SK-N-SH (cell line): ENCODE measurements at regions not wholly inside any gene's neighbourhood (a gene's known extent, or its start where the extent isn't known, plus 50 kb on each side); places are given as distances from the start of the nearest gene placed in this dataset.

Experiments used
- CTCF ChIA-PET: fragments of 300-600, 350-600 bp; formaldehyde crosslinking; extraction: SDS; loops from one replicate; lab custom pipeline; 2021; lab: Yijun Ruan, JAX
- POLR2A ChIA-PET: fragments of 350-600 bp; sonication (Branson Sonifier 250); formaldehyde crosslinking; extraction: SDS; loops from one replicate; lab custom pipeline; 2020; ENCODE audit warnings: antibody characterized with exemption, inconsistent platforms; lab: Yijun Ruan, JAX
- DNase-seq: peaks from one replicate; pipeline ENCODE4 v3.0.0; 2012
- H2AFZ ChIP-seq: fragments of 200-600 bp; sonication (generic); 2 replicates; pipeline ENCODE4 v1.8.1; 2016; ENCODE audit warnings: antibody characterized with exemption, mild to moderate bottlenecking, low read depth
- H3F3A ChIP-seq: fragments of 200-600 bp; sonication (generic); replicated peaks from 2 replicates; pipeline ENCODE3; 2016; ENCODE audit warnings: antibody characterized with exemption, mild to moderate bottlenecking; ENCODE audit not compliant: insufficient read depth
- H3K27ac ChIP-seq, 2 experiments: fragments of 200-500 bp in 1 of 2; fragments of 200-600 bp in 1 of 2; sonication (Bioruptor generic) in 1 of 2; sonication (generic), shearing (Covaris generic) in 1 of 2; 2 replicates each; pipeline versions ENCODE4 v1.5.1 to v1.6.1; 2014 to 2016; ENCODE audit warnings: low read depth in 2 of 2, inconsistent platforms in 1 of 2, low read length in 1 of 2, mild to moderate bottlenecking in 1 of 2, mixed read lengths in 1 of 2
- H3K27me3 ChIP-seq: fragments of 200-600 bp; sonication (generic), shearing (Covaris generic); 2 replicates; pipeline ENCODE4 v1.6.1; 2016; ENCODE audit warnings: mixed run types; ENCODE audit not compliant: insufficient read depth
- H3K36me3 ChIP-seq, 2 experiments: fragments of 200-500 bp in 1 of 2; fragments of 200-600 bp in 1 of 2; sonication (Bioruptor generic) in 1 of 2; sonication (generic) in 1 of 2; replicated peaks in 1 of 2; 2 replicates each; pipeline versions ENCODE3 to v1.5.1; 2014 to 2016; ENCODE audit warnings: low read length in 1 of 2, mild to moderate bottlenecking in 1 of 2; ENCODE audit not compliant: insufficient read depth in 2 of 2, control insufficient read depth in 1 of 2
- H3K4me1 ChIP-seq, 2 experiments: fragments of 200-500 bp in 1 of 2; fragments of 200-600 bp in 1 of 2; sonication (Bioruptor generic) in 1 of 2; sonication (generic), shearing (Covaris generic) in 1 of 2; 2 replicates each; pipeline versions ENCODE4 v1.5.1 to v1.6.1; 2014 to 2016; ENCODE audit warnings: low read depth in 1 of 2, low read length in 1 of 2, mixed run types in 1 of 2; ENCODE audit not compliant: insufficient read depth in 2 of 2, control insufficient read depth in 1 of 2
- H3K4me2 ChIP-seq: fragments of 200-600 bp; sonication (generic), shearing (Covaris generic); 2 replicates; pipeline ENCODE4 v1.6.1; 2017; ENCODE audit warnings: mixed run types
- H3K4me3 ChIP-seq, 2 experiments: fragments of 200-500 bp in 1 of 2; fragments of 200-600 bp in 1 of 2; sonication (Bioruptor generic) in 1 of 2; sonication (generic), shearing (Covaris generic) in 1 of 2; 2 replicates each; pipeline versions ENCODE4 v1.5.1 to v1.8.1; 2014 to 2016; ENCODE audit warnings: low read depth in 2 of 2, inconsistent platforms in 1 of 2, low read length in 1 of 2, mild to moderate bottlenecking in 1 of 2, mixed read lengths in 1 of 2, moderate library complexity in 1 of 2
- H3K79me2 ChIP-seq: fragments of 200-600 bp; sonication (generic); 2 replicates; pipeline ENCODE4 v1.8.1; 2017; ENCODE audit warnings: mild to moderate bottlenecking; ENCODE audit not compliant: insufficient read depth
- H3K9ac ChIP-seq: fragments of 200-600 bp; sonication (generic); 2 replicates; pipeline ENCODE4 v1.6.1; 2017; ENCODE audit warnings: mixed run types
- H3K9me2 ChIP-seq: fragments of 200-600 bp; sonication (generic); 2 replicates; pipeline ENCODE4 v1.6.1; 2017; ENCODE audit warnings: mixed run types
- H3K9me3 ChIP-seq: fragments of 200-600 bp; sonication (generic); 2 replicates; pipeline ENCODE4 v1.6.1; 2017; ENCODE audit warnings: mixed run types, mild to moderate bottlenecking, moderate library complexity
- H4K20me1 ChIP-seq: fragments of 200-600 bp; sonication (generic); 2 replicates; pipeline ENCODE4 v1.6.1; 2017; ENCODE audit warnings: mild to moderate bottlenecking, mixed run types; ENCODE audit not compliant: insufficient read depth
- CHD2 ChIP-seq: fragments of 150-350 bp; IDR thresholded peaks from 2 replicates; pipeline ENCODE4 v1.6.1; 2018; ENCODE audit warnings: low read length; ENCODE audit not compliant: partially characterized antibody
- ELF1 ChIP-seq: IDR thresholded peaks from 2 replicates; pipeline ENCODE4 v1.4.0; 2012
- EP300 ChIP-seq, 2 experiments: IDR thresholded peaks; 2 replicates each; pipeline versions ENCODE4 v1.4.0 to v1.6.1; 2012; ENCODE audit warnings: borderline replicate concordance in 1 of 2, low read depth in 1 of 2, low read length in 1 of 2
- FOXJ3 ChIP-seq: sonication (generic); formaldehyde crosslinking; IDR thresholded peaks from 2 replicates; pipeline ENCODE4 v1.5.1; 2020; ENCODE audit warnings: mild to moderate bottlenecking, missing genetic modification reagents
- GATA2 ChIP-seq: sonication (generic); formaldehyde crosslinking; IDR thresholded peaks from 2 replicates; pipeline ENCODE4 v1.5.0; 2020; ENCODE audit warnings: mild to moderate bottlenecking, missing genetic modification reagents
- JUND ChIP-seq: IDR thresholded peaks from 2 replicates; pipeline ENCODE4 v1.4.0; 2012
- MEF2A ChIP-seq: IDR thresholded peaks from 2 replicates; pipeline ENCODE4 v1.4.0; 2012; ENCODE audit warnings: low read depth, borderline replicate concordance
- MXI1 ChIP-seq: IDR thresholded peaks from 2 replicates; pipeline ENCODE4 v1.6.1; 2012; ENCODE audit warnings: mild to moderate bottlenecking, low read depth, low read length, improper control_type of control experiment
- NFIC ChIP-seq: IDR thresholded peaks from 2 replicates; pipeline ENCODE4 v1.4.0; 2012; ENCODE audit warnings: borderline replicate concordance
- POLR2AphosphoS5 ChIP-seq: IDR thresholded peaks from 2 replicates; pipeline ENCODE4 v1.6.1; 2012; ENCODE audit warnings: low read depth, low read length
- RAD21 ChIP-seq: IDR thresholded peaks from 2 replicates; pipeline ENCODE4 v1.6.1; 2012; ENCODE audit warnings: mild to moderate bottlenecking, low read length
- RCOR1 ChIP-seq: fragments of 150-350 bp; IDR thresholded peaks from 2 replicates; pipeline ENCODE4 v1.6.1; 2017; ENCODE audit warnings: antibody characterized with exemption, low read length
- RXRA ChIP-seq: IDR thresholded peaks from 2 replicates; pipeline ENCODE4 v1.4.0; 2012; ENCODE audit warnings: low read depth, mild to moderate bottlenecking, borderline replicate concordance
- TCF12 ChIP-seq: IDR thresholded peaks from 2 replicates; pipeline ENCODE4 v1.4.0; 2012
- TEAD4 ChIP-seq: IDR thresholded peaks from 2 replicates; pipeline ENCODE4 v1.4.0; 2012; ENCODE audit warnings: mild to moderate bottlenecking, borderline replicate concordance; ENCODE audit not compliant: insufficient read depth
- YY1 ChIP-seq: IDR thresholded peaks from 2 replicates; pipeline ENCODE4 v1.4.0; 2012; ENCODE audit warnings: low read depth, mild to moderate bottlenecking
- WGBS: methylation state at CpG from one replicate; pipeline ENCODE4 v1.1.6; 2017; ENCODE audit warnings: low lambda C conversion rate; 5-methylcytosine and 5-hydroxymethylcytosine counted together
- TF ChIP-seq, protein P1 (sequence below): IDR thresholded peaks from 2 replicates; pipeline ENCODE4 v1.4.0; 2012; ENCODE audit warnings: low read depth
- TF ChIP-seq, protein P2 (sequence below): fragments of 150-350 bp; IDR thresholded peaks from 2 replicates; pipeline ENCODE4 v1.6.1; 2017; ENCODE audit warnings: antibody characterized with exemption, low read length, low read depth, borderline replicate concordance
- TF ChIP-seq, protein P3 (sequence below): fragments of 150-350 bp; IDR thresholded peaks from 2 replicates; pipeline ENCODE4 v1.6.1; 2016; ENCODE audit warnings: mild to moderate bottlenecking, low read depth, low read length

DNA sequence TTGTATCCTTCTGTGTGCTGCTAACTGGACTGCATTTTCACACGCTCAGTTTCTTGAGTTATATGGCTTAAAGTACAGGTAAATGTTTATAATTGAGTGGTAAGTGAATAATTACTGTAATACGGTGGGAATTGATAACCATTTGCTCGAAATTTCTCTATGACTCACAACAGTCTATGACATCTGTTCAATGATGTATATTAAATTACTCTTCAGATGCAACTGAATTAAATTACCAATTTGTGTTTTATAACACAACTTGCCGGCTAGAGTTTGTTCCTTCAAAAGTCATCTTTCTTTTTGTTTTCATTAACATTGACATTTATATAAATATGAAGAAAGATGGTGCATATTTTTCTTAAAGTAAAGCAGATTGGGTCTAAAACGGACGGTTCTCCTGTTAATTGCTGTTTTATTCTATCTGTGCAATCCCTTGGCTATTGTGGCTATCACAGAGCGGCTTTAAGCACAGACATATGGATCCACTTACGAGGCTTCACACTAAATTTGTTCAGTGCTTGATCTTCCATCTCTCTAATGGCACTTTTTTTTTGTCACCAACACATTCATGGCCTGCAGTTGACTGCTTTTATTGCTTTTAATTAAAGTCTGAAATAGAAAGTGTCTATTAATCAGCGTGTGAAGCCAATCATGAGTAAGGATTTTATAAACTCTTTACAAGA lies 1291.6 kb upstream of the SLC10A2 start:
- Histone ChIP-seq H3K9ac (no peak overlapping the region), H3K27ac (peak overlapping the region; percentile 15 to 92; a peak in 3 of 4 replicates), H3K4me3 (no peak overlapping the region), H3K4me2 (no peak overlapping the region), H4K20me1 (no peaks in the 10 kb centered on the region), H2AFZ (no peak overlapping the region)
- POLR2A ChIA-PET = no interaction called here
- peak; percentile 23 for DNase-seq
- TF ChIP-seq, protein P1, sequence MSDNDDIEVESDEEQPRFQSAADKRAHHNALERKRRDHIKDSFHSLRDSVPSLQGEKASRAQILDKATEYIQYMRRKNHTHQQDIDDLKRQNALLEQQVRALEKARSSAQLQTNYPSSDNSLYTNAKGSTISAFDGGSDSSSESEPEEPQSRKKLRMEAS = no peak
- TF ChIP-seq EP300 (IDR thresholded peaks at IDR 0.05; ENCODE audit: borderline replicate concordance in 1 of 2, low read depth in 1 of 2, low read length in 1 of 2) = peak in 1 of 2 experiments; percentile 44; a peak in 1 of 4 replicates
- TF ChIP-seq, protein P2, sequence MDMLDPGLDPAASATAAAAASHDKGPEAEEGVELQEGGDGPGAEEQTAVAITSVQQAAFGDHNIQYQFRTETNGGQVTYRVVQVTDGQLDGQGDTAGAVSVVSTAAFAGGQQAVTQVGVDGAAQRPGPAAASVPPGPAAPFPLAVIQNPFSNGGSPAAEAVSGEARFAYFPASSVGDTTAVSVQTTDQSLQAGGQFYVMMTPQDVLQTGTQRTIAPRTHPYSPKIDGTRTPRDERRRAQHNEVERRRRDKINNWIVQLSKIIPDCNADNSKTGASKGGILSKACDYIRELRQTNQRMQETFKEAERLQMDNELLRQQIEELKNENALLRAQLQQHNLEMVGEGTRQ = no peak
- TF ChIP-seq YY1 = no peak
- TF ChIP-seq MXI1 = no peak; the same call in 1 of the 2 replicates
- TF ChIP-seq RCOR1 = peak; percentile 45; the same call in 1 of the 2 replicates
- 0 out of 2 replicates have a peak, but pooled peaks have one; percentile 16 for TF ChIP-seq GATA2
- TF ChIP-seq, all 33 proteins: peak for 3
- WGBS = 8% methylated on average over 9 of the region's 9 CpGs
- CTCF ChIA-PET = no interaction called here
- peaks cover 0 to 9% of the 10 kb centered on the region in 2 experiments; a peak in 2 of 4 replicates for H3K4me1 ChIP-seq
- H3K9me2 ChIP-seq = no peaks in the 10 kb centered on the region
- H3K79me2 ChIP-seq = no peaks in the 10 kb centered on the region
- H3K27me3 ChIP-seq = no peaks in the 10 kb centered on the region
- no peaks in the 10 kb centered on the region for H3K36me3 ChIP-seq
- no peaks in the 10 kb centered on the region for H3K9me3 ChIP-seq
- no peaks in the 10 kb centered on the region for H3F3A ChIP-seq

DNA sequence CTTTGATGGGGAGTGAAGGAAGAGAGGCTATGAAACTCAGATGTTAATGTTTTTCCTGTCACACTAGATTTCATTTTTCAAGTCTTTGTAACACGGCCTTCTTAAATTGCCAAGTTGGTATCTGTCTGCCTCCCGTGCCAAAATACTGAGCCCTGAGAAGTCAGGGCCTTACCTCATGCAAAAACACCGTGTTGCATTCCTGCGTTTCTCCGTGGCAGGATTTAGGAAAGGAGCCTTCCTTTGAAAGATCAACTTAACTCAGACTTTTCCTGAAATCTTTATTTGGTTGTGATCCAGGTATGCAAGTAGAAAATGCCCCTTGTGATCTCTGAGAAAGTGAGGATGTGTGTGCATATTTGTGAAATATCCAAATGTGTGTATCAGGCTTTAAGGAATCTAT lies 1291.0 kb upstream of the SLC10A2 start:
- peak; percentile 10 for DNase-seq
- H3K4me2 ChIP-seq = no peak overlapping the region
- no peaks in the 10 kb centered on the region for H3K9me2 ChIP-seq
- no peaks in the 10 kb centered on the region for H3K27me3 ChIP-seq
- 13% methylated on average over 5 of the region's 5 CpGs for WGBS
- TF ChIP-seq TEAD4 (no peak), RXRA (no peak), TCF12 (no peak), CHD2 (no peak), FOXJ3 (CRISPR knock-in tag) (no peak), JUND (no peak), MEF2A (no peak), POLR2AphosphoS5 (no peak), ELF1 (no peak), MXI1 (no peak), NFIC (no peak), YY1 (no peak), RAD21 (no peak)
- TF ChIP-seq, protein P2 = no peak
- TF ChIP-seq, protein P3, sequence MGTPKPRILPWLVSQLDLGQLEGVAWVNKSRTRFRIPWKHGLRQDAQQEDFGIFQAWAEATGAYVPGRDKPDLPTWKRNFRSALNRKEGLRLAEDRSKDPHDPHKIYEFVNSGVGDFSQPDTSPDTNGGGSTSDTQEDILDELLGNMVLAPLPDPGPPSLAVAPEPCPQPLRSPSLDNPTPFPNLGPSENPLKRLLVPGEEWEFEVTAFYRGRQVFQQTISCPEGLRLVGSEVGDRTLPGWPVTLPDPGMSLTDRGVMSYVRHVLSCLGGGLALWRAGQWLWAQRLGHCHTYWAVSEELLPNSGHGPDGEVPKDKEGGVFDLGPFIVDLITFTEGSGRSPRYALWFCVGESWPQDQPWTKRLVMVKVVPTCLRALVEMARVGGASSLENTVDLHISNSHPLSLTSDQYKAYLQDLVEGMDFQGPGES = no peak
- TF ChIP-seq, all 33 proteins: peak for 0
- Histone ChIP-seq H3K4me1 (peaks cover 0 to 9% of the 10 kb centered on the region in 2 experiments; a peak in 2 of 4 replicates), H3K79me2 (no peaks in the 10 kb centered on the region), H3K27ac (peak overlapping the region; percentile 15 to 92; a peak in 3 of 4 replicates), H3K9ac (no peak overlapping the region), H3K9me3 (no peaks in the 10 kb centered on the region), H4K20me1 (no peaks in the 10 kb centered on the region), H3K36me3 (no peaks in the 10 kb centered on the region), H3K4me3 (no peak overlapping the region), H2AFZ (no peak overlapping the region), H3F3A (no peaks in the 10 kb centered on the region)
- CTCF ChIA-PET = no interaction called here
- POLR2A ChIA-PET = no interaction called here
